VCaP (cell line): ENCODE measurements at regions not wholly inside any gene's neighbourhood (a gene's known extent, or its start where the extent isn't known, plus 50 kb on each side); places are given as distances from the start of the nearest gene placed in this dataset.

Source experiments
- H3K27ac ChIP-seq: fragments of 450-650 bp; 2 replicates; pipeline ENCODE4 v1.5.1; 2017
- TF ChIP-seq, protein P1 (sequence below): fragments of 450-650 bp; conservative IDR thresholded peaks from 2 replicates; pipeline ENCODE4 v1.5.1; 2017; ENCODE audit warnings: mild to moderate bottlenecking, moderate library complexity

DNA sequence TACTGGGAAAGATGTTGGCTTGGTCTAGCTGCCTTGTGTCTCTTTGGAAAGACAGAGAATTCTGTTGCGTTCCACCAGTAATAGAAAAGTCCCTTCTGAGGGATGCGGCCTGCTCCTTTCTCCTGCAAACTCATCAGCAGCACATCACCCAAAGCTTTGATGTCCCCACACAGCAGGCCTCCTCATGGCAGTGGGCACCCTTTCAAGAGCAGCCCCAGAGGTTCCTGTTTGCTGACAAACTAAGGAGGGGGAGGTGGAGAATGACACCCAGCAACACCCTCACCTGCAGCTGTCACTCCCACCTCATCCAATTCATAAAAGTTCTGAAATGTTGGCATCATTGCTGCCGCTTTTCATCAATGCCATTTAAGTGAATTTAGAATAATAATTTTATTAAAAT, 556.6 kb downstream of the BCL11A start:
- no peak overlapping the region for H3K27ac ChIP-seq
- TF ChIP-seq, protein P1, sequence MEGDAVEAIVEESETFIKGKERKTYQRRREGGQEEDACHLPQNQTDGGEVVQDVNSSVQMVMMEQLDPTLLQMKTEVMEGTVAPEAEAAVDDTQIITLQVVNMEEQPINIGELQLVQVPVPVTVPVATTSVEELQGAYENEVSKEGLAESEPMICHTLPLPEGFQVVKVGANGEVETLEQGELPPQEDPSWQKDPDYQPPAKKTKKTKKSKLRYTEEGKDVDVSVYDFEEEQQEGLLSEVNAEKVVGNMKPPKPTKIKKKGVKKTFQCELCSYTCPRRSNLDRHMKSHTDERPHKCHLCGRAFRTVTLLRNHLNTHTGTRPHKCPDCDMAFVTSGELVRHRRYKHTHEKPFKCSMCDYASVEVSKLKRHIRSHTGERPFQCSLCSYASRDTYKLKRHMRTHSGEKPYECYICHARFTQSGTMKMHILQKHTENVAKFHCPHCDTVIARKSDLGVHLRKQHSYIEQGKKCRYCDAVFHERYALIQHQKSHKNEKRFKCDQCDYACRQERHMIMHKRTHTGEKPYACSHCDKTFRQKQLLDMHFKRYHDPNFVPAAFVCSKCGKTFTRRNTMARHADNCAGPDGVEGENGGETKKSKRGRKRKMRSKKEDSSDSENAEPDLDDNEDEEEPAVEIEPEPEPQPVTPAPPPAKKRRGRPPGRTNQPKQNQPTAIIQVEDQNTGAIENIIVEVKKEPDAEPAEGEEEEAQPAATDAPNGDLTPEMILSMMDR: no peak

DNA sequence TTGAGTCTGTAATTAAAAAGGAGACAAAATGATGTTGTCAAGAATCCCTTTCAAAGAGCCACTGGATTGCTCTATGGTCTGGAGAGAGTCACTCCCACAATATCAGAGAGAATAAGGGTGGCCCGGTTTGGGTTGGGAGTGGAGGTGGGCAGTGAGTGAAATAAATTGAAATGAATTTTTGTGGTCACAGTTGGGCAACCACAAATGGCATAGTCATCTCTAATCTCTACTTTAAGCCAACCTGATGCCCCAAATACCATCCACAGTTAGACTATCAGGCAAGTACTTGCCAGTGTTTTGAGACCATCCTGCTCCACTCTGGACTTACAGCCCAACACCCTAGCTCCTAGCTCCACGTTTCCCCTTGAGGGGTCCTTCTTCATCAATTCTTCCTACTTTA, 559.7 kb downstream of the BCL11A start:
- TF ChIP-seq, protein P1: no peak
- H3K27ac ChIP-seq: no peak overlapping the region

DNA sequence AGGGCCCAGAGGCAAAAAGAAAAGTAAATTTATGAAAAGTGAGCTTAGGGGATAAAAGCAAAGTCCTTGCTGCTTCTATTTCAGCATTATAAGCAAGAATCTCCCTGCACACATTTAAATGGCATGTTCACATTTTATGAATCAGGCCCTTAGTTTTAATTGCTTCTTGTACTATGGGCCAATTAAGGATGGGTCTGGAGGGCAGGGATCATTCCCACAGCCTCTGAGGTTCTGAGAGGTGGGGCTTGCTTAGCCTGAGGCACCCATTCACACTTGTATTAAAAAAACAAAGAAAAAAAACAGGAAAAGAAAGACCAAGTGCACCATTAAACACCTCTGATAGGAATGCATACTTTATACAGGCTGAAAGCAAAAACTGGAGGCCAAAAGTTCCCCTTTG, 565.1 kb downstream of the BCL11A start:
- TF ChIP-seq, protein P1: no peak
- H3K27ac ChIP-seq: no peak overlapping the region

DNA sequence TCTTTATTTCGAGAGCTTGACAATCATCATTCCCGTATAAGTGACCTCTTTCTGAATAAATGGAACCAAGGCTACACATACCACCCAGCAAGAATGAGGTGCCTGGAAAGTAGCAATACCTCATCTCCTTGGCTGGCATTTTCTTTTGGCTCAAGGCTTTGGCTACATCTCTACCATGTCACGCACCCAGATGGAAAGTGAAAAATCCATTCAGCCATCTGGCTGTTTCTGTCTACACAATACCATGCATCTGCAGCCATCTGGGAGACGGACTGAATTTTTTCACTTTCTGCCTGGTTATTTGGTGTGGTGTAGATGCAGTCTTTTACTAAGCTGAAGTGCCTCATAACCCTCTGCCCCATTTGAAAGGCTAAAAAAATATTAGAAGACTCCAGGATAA, 566.9 kb downstream of the BCL11A start:
- no peak overlapping the region for H3K27ac ChIP-seq
- TF ChIP-seq, protein P1: no peak

DNA sequence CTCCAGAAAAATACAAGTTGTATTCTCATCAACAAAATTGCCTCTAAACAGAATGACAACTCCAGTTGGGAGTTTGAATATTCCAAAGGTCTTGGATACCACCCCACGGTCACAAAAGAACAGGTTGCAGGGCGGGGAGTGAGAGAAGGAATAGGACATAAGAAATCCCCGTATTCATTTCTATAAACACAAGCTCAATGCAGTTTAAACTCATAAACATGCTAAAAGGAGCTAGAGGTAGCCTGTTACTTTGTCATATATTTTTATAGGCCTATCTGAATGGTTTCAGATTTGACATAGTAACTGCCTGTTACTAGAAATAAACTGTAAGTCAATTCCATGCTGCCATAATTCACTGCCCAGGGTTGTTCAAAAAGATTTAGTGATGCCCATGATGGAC, 567.5 kb downstream of the BCL11A start:
- no peak overlapping the region for H3K27ac ChIP-seq
- TF ChIP-seq, protein P1: no peak

DNA sequence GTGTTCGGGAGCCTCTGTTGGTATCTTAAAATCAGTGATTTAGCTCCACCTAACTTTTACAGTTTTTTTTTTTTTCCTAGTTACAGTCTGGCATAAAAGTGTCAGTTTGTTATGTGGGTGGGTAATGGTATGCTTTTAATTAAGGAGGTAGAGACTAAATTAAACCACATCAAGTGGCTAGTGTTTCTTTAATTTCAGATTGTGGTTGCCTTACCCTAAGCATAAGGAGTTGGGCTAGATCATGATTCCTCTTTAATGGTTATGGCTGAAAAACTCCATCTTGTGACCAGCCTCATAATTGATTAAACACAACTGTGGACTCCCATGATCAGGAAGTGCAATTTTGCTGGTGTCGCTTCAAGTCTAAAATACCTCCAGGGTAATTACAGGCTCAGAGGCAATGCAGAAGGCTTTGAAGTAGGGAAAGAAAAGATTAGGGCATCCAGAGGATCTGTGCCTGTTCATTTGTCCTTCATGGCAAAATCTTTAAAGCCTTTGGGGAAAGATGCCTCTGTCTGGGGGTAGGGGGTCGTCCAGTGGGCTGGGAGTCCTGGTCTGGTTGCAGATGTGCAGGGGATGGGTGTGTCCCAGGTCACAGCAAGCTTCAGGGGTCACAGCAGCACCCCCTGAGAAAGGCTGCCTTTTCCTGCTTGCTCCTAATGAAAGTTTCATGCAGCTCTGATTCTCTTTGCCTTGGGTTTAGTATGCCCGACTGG, 579.2 kb downstream of the BCL11A start:
- TF ChIP-seq, protein P1: no peak
- no peak overlapping the region for H3K27ac ChIP-seq

DNA sequence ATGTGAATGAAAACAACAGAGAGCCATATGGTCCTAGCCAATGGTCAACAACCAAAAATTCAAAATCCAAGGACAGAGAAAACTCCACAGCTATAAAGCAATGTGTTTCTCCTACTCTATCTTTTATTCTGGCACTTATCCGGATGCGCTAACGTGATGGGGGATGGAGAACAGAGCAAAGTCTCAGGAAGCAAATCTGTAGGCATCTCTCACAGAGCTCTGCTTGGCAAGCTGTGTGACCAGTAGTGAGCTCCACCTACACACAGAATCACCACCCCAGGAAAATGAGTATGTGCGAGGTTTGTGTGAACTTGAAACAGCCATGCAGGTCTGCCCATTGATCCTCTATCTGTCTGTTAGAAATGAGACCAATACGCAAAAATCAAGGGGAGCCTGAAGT, 584.3 kb downstream of the BCL11A start:
- H3K27ac ChIP-seq: no peak overlapping the region
- TF ChIP-seq, protein P1: no peak
